ENCODE measurements at regions not wholly inside any gene's neighbourhood (a gene's known extent, or its start where the extent isn't known, plus 50 kb on each side); places are given as distances from the start of the nearest gene placed in this dataset.

- TF ChIP-seq POLR2A (IDR thresholded peaks at IDR 0.05; ENCODE audit: low read depth, low read length) = no peak
- no peak for TF ChIP-seq POLR2AphosphoS5 (IDR thresholded peaks at IDR 0.05; ENCODE audit: low read depth, low read length)
- TF ChIP-seq SPI1 (IDR thresholded peaks at IDR 0.05; ENCODE audit: low read depth, low read length) = no peak
- TF ChIP-seq TAF1 (IDR thresholded peaks at IDR 0.05; ENCODE audit: low read depth, low read length) = no peak
- TF ChIP-seq PAX5 (IDR thresholded peaks at IDR 0.05; ENCODE audit: insufficient read depth, low read length, severe bottlenecking) = no peak
- no peak for TF ChIP-seq POU2F2 (IDR thresholded peaks at IDR 0.05; ENCODE audit: low read depth, low read length)
Observed at GRCh38 chr1:184228558-184228957, 158.3 kb upstream of the C1orf21 start.

All from GM12891 (cell line).